GM21737 (cell line): ENCODE measurements at regions not wholly inside any gene's neighbourhood (a gene's known extent, or its start where the extent isn't known, plus 50 kb on each side); places are given as distances from the start of the nearest gene placed in this dataset.
A peak's percentile ranks its signal among the peaks of the same experiment; 100 is the strongest.
"Not testable (repeated sequence)": the region's sequence is repeated elsewhere in the genome, so short reads cannot be mapped to it uniquely, and the experiment has no call there.

ENCODE experiments used
- ATAC-seq: cut with Tn5 transposase; IDR thresholded peaks from one replicate; pipeline ENCODE4 v1.9.1; 2021; ENCODE audit warnings: mild to moderate bottlenecking, moderate library complexity; ENCODE audit not compliant: unreplicated experiment

DNA sequence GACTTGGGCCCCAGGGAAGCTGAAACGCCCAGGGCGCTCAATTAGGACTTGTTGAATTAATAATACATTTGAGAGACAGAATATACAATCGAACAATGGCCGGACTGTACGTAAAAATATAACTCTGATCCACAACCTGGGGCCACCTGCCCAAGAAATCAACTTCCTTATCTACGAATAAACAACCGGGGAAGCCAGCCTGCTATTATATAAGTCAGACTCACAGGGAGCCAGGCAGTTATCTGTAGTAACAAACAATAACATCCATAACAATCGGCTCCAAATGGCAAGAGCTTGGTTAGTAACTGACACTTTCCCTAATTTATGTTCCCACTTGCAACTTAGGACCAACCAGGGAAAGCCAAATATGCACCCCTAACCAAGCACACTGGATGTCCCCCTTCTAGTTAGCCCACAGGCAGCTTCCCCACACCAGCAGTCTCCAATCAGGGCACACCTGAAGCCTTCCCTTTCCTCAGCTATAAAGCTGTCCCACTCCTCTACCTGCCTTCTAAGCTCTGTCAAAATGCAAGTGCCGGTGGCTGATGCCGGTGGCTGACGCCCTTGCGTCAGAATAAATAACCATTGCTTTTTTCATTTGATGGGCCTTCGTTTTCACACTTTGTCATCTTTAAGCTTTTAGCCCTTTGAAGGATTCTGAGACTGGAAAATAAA lies 135.2 kb downstream of the FAM72B start:
- ATAC-seq, result not testable (repeated sequence)

DNA sequence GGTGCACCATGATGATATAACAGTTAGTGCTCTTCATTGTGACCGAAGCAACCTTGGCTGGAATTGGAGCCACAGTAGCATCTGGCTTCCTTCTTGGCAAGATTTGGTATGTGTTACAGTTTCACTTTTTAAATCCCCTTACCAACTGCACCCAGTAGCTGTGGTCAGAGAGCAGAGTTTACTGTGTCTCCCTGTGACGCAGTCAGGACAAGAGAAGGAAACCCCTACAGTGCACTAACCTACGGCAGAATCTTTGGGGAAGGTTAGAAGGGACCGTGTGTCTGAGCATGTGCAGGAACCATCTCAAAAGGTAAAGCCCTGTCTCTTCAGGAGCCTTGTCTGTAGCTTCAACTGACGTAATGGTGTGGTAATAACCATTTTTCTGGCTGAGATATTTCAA lies 134.0 kb downstream of the FAM72B start:
- ATAC-seq, result not testable (repeated sequence)

DNA sequence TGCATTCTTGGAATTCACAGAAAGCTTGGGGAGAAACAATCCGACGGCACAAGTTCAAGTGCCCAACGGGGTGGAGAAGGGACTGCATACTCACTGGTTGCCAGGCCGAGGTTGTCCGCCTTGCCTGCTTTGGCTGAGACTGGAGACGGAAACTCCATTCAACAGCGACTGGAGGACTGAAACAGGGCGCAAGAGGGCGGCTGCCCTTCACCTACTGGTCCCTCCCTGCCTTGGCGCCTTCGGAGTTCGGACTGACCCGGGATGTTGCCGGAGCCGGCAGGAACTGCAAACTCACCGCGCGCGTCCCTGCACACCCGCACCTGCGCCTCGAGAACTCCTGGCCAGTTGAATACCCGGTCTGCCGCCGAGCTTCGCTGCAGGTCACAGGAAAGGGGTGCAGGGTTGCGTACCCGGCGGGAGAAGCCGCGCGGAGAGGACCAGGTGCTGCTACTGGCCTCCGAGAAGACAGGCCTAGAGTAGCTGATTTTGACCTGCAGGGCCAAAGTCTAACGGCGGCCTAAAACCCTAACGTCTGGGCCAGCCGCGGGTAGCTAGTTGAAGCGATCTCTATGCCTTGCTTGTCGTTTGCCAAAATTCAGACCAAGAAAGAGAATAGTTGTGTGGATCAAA lies 132.9 kb downstream of the FAM72B start:
- not testable (repeated sequence) for ATAC-seq

DNA sequence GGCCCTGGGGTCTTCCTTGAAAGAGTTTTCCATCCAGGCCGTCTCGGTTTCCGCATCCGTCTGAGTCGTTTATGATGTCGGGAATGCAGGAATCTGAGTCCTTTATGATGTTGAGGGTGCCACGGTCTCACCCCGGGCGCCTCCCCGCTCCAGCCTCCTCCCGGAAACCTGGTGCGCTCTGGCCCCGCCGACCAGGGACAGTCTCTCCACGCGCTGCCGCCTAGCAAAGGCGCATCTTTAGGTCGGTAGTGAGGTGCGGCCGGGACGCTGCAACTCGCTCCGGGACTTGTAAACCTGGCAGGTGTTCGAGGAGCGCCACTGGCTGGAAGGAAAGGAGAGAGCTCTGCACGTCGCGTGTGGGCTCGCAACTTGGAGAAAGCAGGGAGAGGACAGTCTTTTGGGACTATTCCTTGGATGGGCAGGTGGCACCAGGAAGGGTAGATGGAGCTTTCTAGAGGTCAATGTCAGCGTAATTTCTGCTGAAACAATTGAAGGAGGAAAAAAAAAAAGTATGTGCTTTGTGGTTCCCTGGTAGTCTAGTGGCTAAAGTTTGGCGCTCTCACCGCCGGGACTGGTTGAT lies 132.0 kb downstream of the FAM72B start:
- not testable (repeated sequence) for ATAC-seq

DNA sequence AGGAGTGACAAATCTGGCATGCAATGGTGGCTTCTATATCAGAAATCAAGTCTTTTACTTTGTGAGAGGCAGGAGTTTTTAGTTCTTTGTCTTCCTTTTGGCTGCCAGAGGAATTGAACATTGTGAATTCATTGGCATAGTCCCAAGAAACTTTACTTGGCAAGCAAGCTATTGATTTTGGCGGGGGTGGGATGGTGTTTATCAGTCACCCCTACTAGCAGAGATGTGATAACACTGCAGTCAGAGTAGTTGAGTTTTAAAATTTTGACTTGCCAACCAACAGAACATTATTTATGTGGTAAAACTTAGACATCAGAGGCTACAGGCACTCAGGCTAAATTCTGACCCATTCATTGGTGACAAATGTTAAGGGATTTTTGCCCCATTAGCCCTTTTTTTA lies 129.2 kb downstream of the FAM72B start:
- ATAC-seq, result not testable (repeated sequence)

DNA sequence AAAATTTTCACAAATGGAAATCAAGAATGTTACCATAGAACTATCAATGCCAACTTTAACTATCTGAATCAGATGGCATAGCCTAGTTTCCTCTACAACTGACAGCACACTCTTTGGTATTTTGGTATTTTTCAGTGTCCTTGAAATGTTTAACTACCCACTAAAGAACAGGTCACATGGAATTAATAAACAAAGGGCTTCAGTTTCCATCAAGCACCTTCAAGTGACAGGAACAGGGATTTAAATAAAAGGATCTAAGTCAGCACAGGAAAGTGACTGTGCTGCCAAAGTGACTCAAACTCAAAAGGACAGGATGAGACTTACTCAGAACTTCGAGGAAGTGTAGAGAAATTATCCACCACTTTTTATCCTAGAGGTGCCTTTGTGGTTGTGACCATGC lies 117.2 kb downstream of the FAM72B start:
- ATAC-seq, result not testable (repeated sequence)

DNA sequence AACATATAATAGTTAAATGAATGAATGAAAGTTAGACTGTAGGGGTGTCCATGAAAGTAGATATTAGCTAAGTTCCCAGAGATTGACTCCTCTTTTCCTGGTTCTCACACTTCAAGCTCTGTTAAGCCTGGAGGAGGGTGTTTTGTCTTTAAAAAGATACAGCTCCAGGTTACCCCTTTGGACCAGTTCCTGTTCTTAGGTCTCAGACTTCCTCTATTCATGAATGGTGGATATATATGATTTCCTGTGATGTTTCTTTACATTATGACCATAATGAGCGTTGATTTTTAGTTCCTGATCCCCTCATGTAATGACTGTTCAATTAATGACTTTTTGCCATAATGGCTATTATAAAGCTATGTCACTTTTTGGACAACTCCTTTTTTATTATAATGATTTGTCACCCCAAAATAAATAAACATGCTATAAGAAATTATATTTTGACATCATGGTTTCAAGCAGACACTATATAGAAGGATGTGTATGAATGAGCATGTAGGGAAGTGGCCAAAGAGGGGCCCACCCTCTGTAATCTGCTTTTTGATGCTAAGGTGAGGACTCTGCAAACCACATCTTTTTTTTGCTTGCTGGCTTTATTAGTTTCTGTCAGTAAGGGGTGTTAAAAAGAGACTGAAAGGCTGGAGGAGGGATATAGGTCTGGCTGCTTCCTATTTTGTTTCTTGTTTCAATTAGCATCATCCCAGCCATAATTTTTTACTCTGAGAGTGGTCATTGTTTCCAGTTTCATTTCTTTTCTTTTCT lies 115.2 kb downstream of the FAM72B start:
- ATAC-seq, result not testable (repeated sequence)

DNA sequence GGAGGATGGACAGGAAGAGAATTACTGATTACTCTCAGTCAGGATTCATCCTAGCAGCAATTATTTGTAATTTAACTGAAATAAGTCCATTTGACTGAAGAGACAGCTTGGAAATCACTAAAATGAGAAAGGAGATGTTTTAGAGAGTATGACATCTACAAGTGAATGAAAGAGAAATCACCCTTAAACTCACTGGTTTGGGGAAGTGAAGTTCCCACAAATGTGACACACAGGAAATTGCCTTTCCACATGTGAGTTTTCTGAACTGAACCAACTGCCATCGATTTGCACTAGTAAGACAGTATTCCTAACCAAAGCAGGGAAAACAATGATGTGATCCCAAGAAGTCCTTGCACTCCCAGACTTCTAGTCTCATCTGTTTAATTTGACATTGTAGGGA lies 110.3 kb downstream of the FAM72B start:
- not testable (repeated sequence) for ATAC-seq

DNA sequence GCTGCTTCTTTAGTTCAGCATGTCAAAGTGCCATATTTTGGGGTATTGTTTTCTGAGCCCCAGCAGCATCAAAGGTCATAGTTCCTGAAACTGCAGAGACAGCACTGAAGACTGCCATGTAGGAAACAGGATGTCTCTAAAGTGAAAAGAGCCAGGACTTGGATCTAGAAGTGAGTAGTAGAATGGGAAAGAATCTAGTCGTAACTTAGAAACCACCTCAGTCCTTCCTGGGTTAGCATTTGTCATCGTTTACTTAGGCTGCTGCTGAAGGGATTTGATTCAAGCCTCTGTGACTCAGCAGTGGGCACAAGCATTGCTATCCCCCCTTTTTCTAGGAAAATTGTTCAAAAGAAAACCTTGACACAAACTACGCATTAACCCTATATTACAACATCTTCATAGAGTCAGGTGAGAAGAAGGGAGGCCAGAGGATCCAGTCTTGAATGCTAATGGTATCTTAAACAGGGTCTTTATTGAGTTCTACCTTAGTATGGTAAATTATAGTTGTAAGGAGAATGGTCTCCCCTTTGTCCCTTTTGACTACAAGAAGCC lies 108.8 kb downstream of the FAM72B start:
- not testable (repeated sequence) for ATAC-seq

DNA sequence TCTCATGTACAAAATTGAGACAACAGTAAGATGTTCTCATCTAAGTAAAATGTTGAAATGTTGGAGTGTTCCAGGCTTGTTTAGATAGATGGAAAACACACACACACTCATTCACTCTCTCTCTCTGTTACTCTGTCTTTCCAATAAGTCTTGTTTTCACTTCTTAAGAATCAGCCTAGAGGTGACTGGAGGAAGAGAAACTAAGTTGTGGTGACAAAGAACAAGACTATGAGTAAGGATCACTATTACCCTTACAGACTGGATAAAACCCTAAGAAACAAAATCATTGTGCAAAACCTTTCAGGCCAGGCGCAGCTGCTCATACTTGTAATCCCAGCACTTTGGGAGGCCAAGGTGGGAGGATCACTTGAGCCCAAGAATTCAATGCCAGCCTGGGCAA lies 107.5 kb downstream of the FAM72B start:
- ATAC-seq, result peak; percentile 86

DNA sequence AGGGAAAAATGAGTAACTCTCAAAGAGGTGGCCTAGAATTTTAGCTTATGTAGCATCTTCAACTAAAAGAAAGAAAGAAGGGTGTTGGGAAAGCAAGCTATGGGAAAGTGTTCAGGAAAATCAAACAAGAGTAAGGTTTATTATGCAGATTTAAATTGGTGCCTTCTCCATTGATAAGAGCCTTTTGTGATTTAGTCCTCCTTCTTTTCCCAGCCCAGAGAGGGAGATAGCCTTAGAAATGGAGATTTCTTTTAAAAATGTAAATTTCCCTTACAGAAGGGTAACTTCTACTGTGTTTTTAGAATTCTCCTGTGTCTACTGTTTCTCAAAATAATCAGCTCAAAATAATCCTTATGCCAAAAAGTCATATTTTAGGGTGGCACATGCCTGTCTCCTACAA lies 104.5 kb downstream of the FAM72B start:
- not testable (repeated sequence) for ATAC-seq

DNA sequence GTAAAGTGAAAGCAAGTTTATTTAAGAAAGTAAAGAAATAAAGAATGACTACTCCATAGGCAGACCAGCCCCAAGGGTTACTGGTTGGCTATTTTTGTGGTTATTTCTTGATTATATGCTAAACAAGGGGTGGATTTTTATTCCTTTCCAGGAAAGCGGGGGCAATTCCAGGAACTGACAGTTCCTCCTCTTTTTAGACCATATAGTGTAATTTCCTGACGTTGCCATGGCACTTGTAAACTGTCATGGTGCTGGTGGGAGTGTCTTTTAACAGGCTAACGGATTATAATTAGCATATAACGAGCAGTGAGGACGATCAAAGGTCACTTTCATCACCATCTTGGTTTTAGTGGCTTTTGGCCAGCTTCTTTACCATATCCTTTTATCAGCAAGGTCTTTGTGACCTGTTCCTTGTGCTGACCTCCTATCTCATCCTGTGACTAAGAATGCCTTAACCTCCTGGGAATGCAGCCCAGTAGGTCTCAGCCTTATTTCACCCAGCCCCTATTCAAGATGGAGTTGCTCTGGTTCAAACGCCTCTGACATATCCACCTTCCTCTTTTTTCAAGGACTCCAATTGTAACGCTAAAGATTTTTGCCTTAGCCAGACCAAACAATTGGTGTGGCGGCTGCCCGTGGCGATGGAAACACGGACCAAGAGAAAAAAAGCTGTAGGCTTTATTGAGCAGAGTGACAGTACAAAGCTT lies 103.8 kb downstream of the FAM72B start:
- ATAC-seq, result not testable (repeated sequence)

DNA sequence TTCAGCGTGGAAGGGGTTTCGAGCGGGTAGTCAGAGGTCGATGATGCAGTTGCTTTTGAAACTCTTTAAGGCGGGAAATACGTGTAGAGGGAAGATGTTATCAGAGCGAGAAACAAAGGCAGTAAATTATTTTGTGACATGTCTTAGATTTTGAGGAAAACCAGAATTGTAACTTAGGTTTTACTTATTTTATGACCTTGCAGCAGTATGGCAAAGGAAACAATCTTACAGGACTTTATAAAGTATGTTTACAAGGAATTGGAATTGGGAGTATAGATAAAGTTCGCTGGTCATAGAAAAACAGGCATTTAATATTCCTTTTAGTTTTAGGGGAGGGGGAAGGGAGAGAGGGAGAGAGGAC lies 103.3 kb downstream of the FAM72B start:
- ATAC-seq, result not testable (repeated sequence)

DNA sequence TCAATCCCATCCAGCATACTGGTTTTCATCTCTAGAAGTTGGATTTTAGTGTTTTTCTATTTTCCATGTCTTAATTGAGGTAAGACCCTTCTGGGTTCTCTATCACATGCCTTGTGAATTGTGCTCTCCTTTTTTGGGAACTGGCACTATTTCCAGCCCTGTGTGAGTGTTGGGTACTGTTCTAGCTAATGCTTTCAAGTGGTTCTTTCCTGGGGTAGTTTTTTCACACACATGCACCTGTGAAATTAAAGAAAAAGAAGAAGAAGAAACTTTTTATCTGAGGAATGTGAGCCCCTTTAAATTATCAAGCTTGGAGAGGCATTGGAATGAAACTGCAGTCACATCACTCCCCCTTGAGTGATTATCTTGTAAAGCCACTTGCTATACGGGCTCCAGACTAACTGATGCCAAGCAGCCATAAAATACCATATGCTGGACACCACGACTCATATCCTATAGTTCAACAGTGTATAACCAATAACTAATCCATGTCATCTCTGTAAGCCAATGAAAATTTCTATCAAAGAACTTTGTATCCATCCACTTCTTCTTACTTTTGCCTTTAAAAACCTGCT lies 102.4 kb downstream of the FAM72B start:
- not testable (repeated sequence) for ATAC-seq

DNA sequence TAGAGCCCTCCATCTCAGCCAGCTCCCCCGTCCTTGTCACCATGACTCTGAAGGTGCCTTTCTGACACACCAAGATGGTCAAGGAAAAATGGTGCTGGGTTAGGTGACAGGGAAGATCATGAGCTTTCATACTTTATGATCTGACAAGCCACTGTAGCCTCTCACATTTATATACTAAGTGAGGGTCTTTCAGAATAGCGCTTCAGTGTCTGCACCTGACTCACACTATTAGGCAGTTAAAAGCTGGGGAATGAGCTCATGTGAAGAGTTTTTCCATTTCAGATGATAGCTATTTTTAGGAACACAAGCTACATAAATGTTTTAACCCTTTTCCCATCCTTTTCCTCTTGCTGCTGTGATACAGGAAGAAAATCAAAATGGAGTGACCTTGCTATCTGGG lies 101.1 kb downstream of the FAM72B start:
- not testable (repeated sequence) for ATAC-seq

DNA sequence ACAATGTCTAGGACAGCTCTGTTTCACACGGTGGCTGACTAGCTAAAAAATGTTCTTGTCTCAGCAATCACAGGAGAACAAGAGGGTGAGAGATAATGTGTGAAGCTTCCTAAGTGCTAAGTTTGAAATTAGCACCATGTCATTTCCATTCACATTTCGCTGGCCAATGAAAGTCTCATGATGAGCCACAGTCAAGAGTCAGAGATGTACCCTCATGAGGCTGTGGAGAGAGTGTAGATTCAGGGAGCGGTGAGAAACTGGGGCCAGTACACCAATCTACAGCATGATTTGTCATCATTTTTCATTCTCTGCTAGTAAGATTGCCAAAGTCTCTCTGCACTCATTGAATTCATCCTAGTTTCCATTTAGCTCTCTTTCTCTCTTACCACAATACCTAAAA lies 97.9 kb downstream of the FAM72B start:
- not testable (repeated sequence) for ATAC-seq

DNA sequence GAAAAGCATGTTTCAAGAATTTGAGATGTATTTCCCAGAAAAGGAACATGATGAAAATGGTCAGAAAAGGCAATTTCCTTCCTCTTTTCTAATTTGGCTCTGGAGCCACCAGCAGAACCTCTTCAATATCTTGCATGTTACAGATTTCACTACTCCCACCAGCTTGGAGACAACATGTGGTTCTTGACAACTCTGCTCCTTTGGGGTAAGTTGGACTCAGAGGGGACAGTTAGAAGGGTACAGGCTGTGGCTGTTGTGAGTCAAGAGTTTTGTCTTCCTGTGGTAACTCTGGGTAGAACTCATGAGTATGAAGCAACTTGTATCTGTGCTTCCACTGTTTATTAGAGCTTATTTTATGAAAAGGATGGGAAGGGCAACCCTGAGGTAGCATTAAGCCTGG lies 96.9 kb downstream of the FAM72B start:
- ATAC-seq, result not testable (repeated sequence)

DNA sequence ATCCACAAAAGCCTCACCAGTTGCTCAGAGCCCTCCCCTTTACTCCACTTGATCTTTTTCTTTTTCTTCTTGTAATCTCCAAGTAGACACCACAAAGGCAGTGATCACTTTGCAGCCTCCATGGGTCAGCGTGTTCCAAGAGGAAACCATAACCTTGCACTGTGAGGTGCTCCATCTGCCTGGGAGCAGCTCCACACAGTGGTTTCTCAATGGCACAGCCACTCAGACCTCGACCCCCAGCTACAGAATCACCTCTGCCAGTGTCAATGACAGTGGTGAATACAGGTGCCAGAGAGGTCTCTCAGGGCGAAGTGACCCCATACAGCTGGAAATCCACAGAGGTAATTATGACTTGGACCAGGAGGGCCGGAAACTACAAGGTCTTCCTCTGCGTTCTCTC lies 95.6 kb downstream of the FAM72B start:
- ATAC-seq, result not testable (repeated sequence)

DNA sequence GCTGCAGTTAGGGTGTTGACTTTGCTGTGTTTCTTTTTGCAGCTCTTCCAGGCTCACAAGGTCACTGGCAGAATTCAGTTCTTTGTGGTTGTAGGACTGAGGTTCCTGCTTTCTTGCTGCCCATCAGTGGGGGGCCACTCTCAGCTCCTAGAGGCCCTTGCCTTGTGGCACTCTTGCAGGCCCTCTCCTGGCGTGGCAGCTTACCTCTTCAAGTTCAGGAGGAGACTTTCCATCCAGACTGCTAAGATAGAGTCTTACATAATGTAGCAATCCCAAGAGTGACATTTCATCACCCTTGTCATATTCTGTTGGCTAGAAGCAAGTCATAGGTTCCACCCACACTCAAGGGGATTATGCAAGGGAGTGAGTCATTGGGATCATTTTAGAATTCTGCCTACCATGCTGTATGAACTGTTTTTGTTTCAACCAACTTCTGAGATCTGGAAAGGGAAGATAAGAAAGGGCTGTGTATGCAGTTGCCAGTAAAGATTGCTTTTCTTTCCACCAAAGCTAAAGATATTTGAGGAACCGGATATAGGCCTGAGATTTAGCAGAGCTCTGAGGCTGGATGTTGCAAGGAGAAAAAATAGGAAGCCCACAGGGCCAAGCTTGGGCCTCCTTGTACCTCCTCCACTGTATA lies 91.7 kb downstream of the FAM72B start:
- not testable (repeated sequence) for ATAC-seq

DNA sequence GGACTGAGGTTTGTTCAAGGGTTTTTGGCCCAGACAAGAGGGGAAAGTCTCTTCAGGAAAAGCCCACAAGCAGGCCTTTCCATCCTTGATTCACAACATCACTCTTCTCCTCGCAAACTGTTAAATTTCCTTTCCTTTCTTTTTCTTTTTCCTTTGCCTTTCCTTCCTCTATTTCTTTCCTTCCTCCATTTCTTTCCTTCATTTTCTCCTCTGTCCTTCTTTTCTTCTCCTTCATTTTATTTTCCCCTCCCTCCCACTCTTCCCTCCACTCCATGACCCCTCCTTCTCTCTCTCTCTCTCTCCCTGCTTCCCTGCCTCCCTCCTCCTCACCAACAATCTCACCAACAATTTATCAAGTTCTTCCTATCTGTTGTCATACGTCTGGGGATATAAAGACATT lies 89.1 kb downstream of the FAM72B start:
- ATAC-seq, result not testable (repeated sequence)
